Mucosa of descending colon (tissue), 3 donors: ENCODE measurements at regions not wholly inside any gene's neighbourhood (a gene's known extent, or its start where the extent isn't known, plus 50 kb on each side); places are given as distances from the start of the nearest gene placed in this dataset.

Experiments used
- ATAC-seq: fragments of 200-7000 bp; cut with Tn5 transposase; one replicate; pipeline ENCODE4 v1.9.1; 2020; ENCODE audit warnings: mild to moderate bottlenecking, moderate library complexity
- DNase-seq, 3 donors: peaks; one replicate each; pipeline ENCODE4 v3.0.0-alpha.2; 2020
- H3K36me3 ChIP-seq: fragments of 200-600 bp; one replicate; pipeline ENCODE4 v1.8.0; 2021; ENCODE audit warnings: low read depth, mild to moderate bottlenecking
- H3K4me1 ChIP-seq: fragments of 200-600 bp; one replicate; pipeline ENCODE4 v1.8.0; 2021; ENCODE audit warnings: low read depth, mild to moderate bottlenecking
- H3K4me3 ChIP-seq: fragments of 200-600 bp; one replicate; pipeline ENCODE4 v1.8.0; 2021; ENCODE audit warnings: mild to moderate bottlenecking
- H3K9me3 ChIP-seq: fragments of 200-600 bp; one replicate; pipeline ENCODE4 v1.8.0; 2021; ENCODE audit warnings: mild to moderate bottlenecking
- intact Hi-C, 2 donors: fragments of 100-400 bp; cut with DNase I in 1 of 2; cut with micrococcal nuclease in 1 of 2; formaldehyde crosslinking; loops; one replicate each; pipeline versions ENCODE4 v1.11.0 to v1.11.1; 2022; cut with DNase I, micrococcal nuclease
- TF ChIP-seq, protein P1 (sequence below): fragments of 200-600 bp; IDR thresholded peaks from one replicate; pipeline ENCODE4 v1.8.0; 2022; ENCODE audit warnings: antibody characterized with exemption, mild to moderate bottlenecking
- donor health status: DM: no; HTN: no; CAD: no; lungs with moderate emphysema.
- donor health status: DM: no; HTN: no; CAD: no.
- donor health status: DM: no; HTN: yes; CAD: no.

DNA sequence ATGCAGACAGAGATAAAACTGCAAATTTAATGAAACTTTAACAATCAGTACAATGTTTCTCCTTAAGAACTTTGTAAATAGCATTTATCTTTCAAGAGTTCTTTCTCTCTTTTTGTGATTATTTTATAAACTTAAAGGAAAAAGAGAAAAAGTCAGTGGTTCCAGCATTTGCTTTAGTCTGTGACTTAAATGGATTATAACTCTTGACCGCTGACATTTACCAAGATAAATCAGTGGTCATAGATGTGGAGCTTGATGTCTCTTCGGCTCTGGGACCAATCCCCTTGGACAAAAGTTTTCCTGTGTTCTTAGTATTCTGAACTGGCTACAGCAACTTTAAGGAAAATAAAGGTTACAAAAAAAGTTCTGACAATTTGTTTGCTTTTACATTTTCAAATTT is 162.6 kb downstream of the TM9SF2 start:
- Histone ChIP-seq H3K4me3 (no peak overlapping the region), H3K9me3 (no peaks in the 10 kb centered on the region), H3K4me1 (no peaks in the 10 kb centered on the region), H3K36me3 (no peaks in the 10 kb centered on the region)
- DNase-seq, result no peak
- no peak for ATAC-seq
- TF ChIP-seq, protein P1, sequence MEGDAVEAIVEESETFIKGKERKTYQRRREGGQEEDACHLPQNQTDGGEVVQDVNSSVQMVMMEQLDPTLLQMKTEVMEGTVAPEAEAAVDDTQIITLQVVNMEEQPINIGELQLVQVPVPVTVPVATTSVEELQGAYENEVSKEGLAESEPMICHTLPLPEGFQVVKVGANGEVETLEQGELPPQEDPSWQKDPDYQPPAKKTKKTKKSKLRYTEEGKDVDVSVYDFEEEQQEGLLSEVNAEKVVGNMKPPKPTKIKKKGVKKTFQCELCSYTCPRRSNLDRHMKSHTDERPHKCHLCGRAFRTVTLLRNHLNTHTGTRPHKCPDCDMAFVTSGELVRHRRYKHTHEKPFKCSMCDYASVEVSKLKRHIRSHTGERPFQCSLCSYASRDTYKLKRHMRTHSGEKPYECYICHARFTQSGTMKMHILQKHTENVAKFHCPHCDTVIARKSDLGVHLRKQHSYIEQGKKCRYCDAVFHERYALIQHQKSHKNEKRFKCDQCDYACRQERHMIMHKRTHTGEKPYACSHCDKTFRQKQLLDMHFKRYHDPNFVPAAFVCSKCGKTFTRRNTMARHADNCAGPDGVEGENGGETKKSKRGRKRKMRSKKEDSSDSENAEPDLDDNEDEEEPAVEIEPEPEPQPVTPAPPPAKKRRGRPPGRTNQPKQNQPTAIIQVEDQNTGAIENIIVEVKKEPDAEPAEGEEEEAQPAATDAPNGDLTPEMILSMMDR, result no peak
- intact Hi-C loops, result no loop called here

DNA sequence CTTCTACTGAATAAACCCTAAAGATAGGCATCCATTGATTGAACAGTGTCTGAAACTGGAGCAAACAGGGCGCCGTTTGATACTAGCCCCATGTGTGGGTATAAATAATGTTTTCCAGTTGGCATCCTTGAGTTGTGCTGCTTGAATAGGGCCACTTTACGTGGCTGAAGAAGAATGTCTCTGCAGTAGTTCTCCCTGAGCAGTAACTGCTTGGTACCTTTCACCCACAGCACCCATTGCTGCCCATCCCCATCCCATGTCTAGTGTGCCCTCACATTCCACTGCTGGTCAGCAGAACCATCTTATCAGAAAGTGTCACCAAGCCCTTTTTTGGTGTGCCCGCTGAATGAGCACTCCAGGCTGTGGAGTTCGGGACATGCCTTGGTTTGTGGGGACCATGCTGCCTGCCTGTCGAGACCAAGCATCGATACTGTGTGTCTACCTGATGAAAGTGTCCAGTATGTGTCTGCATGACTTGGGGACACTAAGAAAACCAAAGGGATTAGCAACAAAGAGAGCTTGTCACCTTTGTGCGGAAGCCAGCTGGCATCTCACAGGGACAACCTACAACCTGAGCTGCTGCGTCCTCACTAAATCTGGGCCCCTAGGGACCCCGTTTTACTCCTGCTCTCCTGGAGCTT is 162.0 kb downstream of the TM9SF2 start:
- no peak overlapping the region for H3K4me3 ChIP-seq
- H3K9me3 ChIP-seq, result no peaks in the 10 kb centered on the region
- DNase-seq, result no peak
- no peak for ATAC-seq
- no peaks in the 10 kb centered on the region for H3K36me3 ChIP-seq
- intact Hi-C loops, result no loop called here
- H3K4me1 ChIP-seq, result no peaks in the 10 kb centered on the region
- TF ChIP-seq, protein P1, result no peak

DNA sequence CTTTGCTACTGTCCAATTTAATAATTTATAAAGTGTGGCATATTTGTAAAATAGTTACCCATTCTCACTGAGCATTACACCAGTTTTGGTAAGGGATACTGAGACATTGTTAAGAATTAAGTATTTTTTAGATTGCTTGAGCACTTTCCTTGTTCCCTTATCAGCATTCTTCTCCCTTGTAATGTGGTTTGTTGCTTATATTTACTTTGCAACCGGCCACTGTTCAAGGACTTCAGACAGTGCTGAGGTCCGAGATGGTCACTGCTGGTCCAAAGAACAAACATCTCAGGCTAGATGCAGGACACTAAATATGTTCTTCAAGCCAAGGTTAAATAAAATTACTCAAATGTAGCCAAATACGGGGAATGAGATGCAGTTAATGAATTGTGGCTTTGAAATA is 161.4 kb downstream of the TM9SF2 start:
- intact Hi-C loops, result no loop called here
- Histone ChIP-seq H3K9me3 (no peaks in the 10 kb centered on the region), H3K4me1 (peaks cover 1% of the 10 kb centered on the region), H3K4me3 (no peak overlapping the region), H3K36me3 (no peaks in the 10 kb centered on the region)
- TF ChIP-seq, protein P1, result no peak
- no peak for ATAC-seq
- DNase-seq, result no peak

DNA sequence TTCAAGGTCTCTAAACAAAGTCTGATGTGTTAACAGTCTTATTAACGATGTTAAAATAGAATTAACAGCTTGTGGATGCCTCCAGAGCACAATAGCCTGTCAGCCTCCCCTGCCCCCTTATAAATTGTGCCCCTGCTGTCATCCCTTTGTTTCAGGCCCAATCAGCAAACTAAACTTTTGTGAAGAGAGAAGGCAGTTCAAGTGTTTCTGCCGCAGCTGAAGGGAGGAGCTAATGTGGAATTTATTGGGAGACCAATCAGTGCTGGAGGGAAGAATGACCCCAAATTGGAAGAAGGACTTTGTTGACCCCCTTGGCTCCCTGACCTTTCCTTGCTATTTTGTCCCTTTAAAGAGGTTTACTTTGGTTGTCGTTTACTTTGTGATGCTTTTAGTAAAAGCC is 160.5 kb downstream of the TM9SF2 start:
- ATAC-seq (no peak), DNase-seq (no peak)
- H3K4me3 ChIP-seq, result no peak overlapping the region
- H3K36me3 ChIP-seq, result no peaks in the 10 kb centered on the region
- TF ChIP-seq, protein P1, result no peak
- intact Hi-C loops, result no loop called here
- no peaks in the 10 kb centered on the region for H3K9me3 ChIP-seq
- peaks cover 7% of the 10 kb centered on the region for H3K4me1 ChIP-seq

DNA sequence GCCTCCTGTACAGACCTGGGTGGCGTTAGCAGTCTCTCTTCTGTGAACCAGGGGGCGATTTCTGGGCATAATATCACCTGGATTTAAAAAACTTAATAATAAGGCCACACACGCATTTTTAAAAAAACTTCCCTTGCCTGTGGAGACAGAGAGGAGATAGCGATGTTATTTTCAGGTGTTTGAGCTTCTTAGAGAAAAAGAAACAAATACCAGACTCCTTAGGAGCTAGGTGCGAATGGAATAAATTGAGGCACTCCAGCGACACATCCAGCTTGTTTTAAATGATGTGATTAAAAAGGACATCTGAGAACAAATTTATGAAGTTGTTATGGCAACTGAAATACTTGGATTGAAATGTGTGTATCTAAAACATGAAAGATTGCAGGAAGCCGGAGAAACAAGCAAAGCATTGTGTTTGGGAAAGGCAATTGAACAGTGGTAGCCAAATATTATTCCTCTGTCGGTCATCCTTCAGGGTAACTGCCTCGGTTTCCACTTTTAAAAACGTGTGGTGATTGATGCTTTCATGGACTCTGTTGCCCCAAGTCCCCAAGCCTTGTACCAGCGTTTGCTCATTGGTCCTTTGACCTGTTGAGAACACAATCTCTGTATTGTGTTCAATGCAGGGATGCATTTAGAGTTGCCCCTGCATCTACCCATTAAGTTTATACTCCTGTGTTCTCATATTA is 158.7 kb downstream of the TM9SF2 start:
- no peaks in the 10 kb centered on the region for H3K9me3 ChIP-seq
- peaks cover 14% of the 10 kb centered on the region for H3K4me1 ChIP-seq
- TF ChIP-seq, protein P1, result no peak
- intact Hi-C loops, result loop anchor here in 1 of 2 donors (10.0 kb wide), 2 partner anchors 575 to 855 kb away; no protein-coding TSS in a partner anchor
- no peak for DNase-seq
- H3K4me3 ChIP-seq, result no peak overlapping the region
- ATAC-seq, result no peak
- H3K36me3 ChIP-seq, result no peaks in the 10 kb centered on the region
